ENCODE measurements at regions not wholly inside any gene's neighbourhood (a gene's known extent, or its start where the extent isn't known, plus 50 kb on each side); places are given as distances from the start of the nearest gene placed in this dataset.

- TF ChIP-seq EZH2phosphoT487 (IDR thresholded peaks at IDR 0.05; ENCODE audit: insufficient read depth, low read depth) = no peak
- no peak for TF ChIP-seq EZH2 (IDR thresholded peaks at IDR 0.05; ENCODE audit: insufficient read depth, poor library complexity, severe bottlenecking)
These were observed 58.4 kb downstream of the KLHDC7A start for GRCh38 chr1:18539171-18539570.

Data from GM23248 (cell line).